HG03342 (cell line): ENCODE measurements at regions not wholly inside any gene's neighbourhood (a gene's known extent, or its start where the extent isn't known, plus 50 kb on each side); places are given as distances from the start of the nearest gene placed in this dataset.
A peak's percentile ranks its signal among the peaks of the same experiment; 100 is the strongest.
"Not testable (repeated sequence)": the region's sequence is repeated elsewhere in the genome, so short reads cannot be mapped to it uniquely, and the experiment has no call there.

Experiments
- ATAC-seq: cut with Tn5 transposase; IDR thresholded peaks from one replicate; pipeline ENCODE4 v1.9.1; 2021; ENCODE audit warnings: mild to moderate bottlenecking, moderate library complexity; ENCODE audit not compliant: unreplicated experiment

- no peak for ATAC-seq
These were observed 561.1 kb downstream of the KCTD16 start for GRCh38 chr5:144731786-144732185.

GRCh38 chr5:144712090-144712489 is 541.4 kb downstream of the KCTD16 start:
- peak; percentile 90 for ATAC-seq

GRCh38 chr5:144711172-144711571 is 540.5 kb downstream of the KCTD16 start:
- ATAC-seq: no peak

- ATAC-seq: peak; percentile 45
These were observed 540.0 kb downstream of the KCTD16 start for GRCh38 chr5:144710637-144711036.

GRCh38 chr5:144703776-144704175 is 533.1 kb downstream of the KCTD16 start:
- no peak for ATAC-seq

GRCh38 chr5:144698484-144698883 is 527.8 kb downstream of the KCTD16 start:
- ATAC-seq: no peak

GRCh38 chr5:144697847-144698262 is 527.2 kb downstream of the KCTD16 start:
- ATAC-seq: no peak

GRCh38 chr5:144691936-144692335 is 521.3 kb downstream of the KCTD16 start:
- ATAC-seq: no peak

- no peak for ATAC-seq
These were observed 514.2 kb downstream of the KCTD16 start for GRCh38 chr5:144684899-144685298.

GRCh38 chr5:144680711-144681110 is 510.0 kb downstream of the KCTD16 start:
- no peak for ATAC-seq

- no peak for ATAC-seq
These were observed 500.4 kb downstream of the KCTD16 start for GRCh38 chr5:144671066-144671465.

- ATAC-seq: no peak
These were observed 489.1 kb downstream of the KCTD16 start for GRCh38 chr5:144659634-144660227.

GRCh38 chr5:144644317-144644716 is 473.6 kb downstream of the KCTD16 start:
- no peak for ATAC-seq

GRCh38 chr5:144638787-144639186 is 468.1 kb downstream of the KCTD16 start:
- ATAC-seq: no peak

- no peak for ATAC-seq
These were observed 463.5 kb downstream of the KCTD16 start for GRCh38 chr5:144634138-144634537.

GRCh38 chr5:144598451-144599068 is 427.9 kb downstream of the KCTD16 start:
- ATAC-seq: no peak

- no peak for ATAC-seq
These were observed 425.8 kb downstream of the KCTD16 start for GRCh38 chr5:144596517-144596916.

GRCh38 chr5:144594919-144595318 is 424.2 kb downstream of the KCTD16 start:
- ATAC-seq: no peak

GRCh38 chr5:144594234-144594633 is 423.6 kb downstream of the KCTD16 start:
- ATAC-seq: not testable (repeated sequence)

GRCh38 chr5:144585681-144586080 is 415.0 kb downstream of the KCTD16 start:
- ATAC-seq: no peak

- no peak for ATAC-seq
These were observed 413.1 kb downstream of the KCTD16 start for GRCh38 chr5:144583541-144584449.

GRCh38 chr5:144582066-144582465 is 411.4 kb downstream of the KCTD16 start:
- ATAC-seq: no peak
